ENCODE measurements at regions not wholly inside any gene's neighbourhood (a gene's known extent, or its start where the extent isn't known, plus 50 kb on each side); places are given as distances from the start of the nearest gene placed in this dataset.

GRCh38 chr5:167812871-167813270 lies 478.6 kb upstream of the WWC1 start:
- no peak for DNase-seq

DNA sequence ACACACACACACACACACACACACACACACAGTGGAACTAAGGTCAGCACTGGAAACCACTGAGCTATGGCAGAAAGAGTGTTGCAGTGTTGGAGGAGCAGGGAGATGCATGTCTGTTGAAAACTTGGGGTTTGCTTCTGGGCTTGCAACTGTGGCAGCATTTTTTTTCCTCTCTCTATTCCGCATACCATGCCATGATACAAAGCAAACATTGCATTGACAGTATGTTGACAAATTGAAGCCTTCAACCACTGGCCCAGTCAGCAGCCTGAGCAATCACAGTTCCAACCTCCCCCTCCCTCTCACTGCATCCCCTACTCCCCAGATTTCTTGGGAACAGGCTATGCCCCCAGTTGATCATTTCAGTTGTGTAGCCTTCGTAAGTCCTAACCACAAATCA lies 478.1 kb upstream of the WWC1 start:
- no peak for DNase-seq

GRCh38 chr5:167814040-167814439 lies 477.4 kb upstream of the WWC1 start:
- DNase-seq, result no peak

DNA sequence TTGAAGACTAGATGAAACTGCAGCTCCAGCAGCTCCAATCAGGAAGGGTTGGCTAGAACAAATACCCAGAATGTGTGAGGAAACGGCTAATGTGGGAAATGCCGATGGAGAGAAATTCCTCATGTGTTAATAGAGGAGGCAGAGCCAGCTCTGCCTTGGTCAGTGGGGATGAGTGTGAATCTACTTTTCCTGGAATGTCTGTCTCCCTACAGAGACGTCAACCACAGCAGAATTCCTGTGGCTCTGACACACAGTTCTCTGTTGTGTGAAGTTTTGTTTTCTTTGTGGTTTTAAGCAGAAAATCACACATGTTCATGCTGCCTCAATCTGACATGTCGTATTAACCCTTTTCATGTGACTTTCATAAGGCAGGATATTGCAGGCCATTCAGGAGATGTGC lies 476.6 kb upstream of the WWC1 start:
- no peak for DNase-seq

DNA sequence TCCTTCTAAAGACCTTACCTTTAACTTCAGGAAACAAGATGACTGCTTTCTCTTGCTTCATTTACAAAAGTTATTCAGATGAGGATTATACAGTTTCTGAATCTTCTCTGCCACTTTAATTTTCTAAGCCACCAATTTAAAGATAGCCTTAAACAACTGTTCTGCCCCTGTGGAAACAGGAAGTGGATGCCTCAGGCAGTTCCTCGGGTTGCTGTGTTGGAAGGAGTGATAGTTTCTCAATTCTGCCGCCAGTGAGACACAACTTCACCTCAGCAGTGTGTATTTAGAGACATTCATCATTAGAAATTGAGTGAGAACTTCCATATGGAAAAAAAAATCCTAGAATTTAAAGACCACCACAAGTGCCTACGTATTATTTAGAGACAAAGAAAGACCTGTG lies 475.1 kb upstream of the WWC1 start:
- no peak for DNase-seq

- DNase-seq, result no peak
Observed at GRCh38 chr5:167816864-167817263, 474.6 kb upstream of the WWC1 start.

DNA sequence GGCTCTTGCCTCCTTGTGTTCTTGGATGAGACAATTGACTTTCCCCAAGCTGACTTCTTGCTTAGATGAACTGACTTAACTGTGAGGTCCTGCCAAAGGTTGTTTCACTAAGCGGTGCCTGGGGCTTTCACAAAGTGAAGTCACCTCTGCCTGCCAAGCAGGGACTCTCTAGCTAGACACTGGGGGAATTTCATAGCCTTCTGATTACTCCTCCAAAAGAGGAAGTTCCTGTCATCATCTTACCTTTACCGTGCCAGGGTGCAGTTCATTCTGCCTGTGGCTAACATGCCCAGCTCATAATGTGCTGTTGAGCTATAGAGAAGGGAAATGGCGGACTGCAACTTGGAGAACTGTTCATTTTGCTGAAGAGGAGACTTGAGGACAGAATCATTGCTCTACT lies 472.0 kb upstream of the WWC1 start:
- DNase-seq, result no peak

GRCh38 chr5:167820101-167820990 lies 471.1 kb upstream of the WWC1 start:
- no peak for DNase-seq

DNA sequence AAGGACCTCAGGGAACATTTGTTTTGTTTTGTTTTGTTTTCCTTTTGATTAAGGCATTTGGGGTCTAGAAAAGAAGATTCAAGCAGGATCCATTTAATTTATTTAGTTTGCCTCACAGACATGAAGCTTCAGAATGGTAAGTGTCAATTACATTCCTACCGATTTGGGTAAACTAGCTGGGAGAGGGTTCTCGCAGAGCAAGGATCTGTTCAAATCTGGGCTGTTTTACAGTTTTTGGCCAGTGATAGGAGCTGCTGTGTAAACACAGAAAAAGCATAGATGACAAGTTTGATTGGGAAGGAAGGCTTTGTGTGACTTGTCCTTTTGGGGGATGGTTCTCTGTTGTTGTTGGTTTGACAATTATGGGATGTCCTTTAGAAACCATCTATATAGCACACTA lies 470.3 kb upstream of the WWC1 start:
- no peak for DNase-seq

- no peak for DNase-seq
Observed at GRCh38 chr5:167821669-167822068, 469.8 kb upstream of the WWC1 start.

DNA sequence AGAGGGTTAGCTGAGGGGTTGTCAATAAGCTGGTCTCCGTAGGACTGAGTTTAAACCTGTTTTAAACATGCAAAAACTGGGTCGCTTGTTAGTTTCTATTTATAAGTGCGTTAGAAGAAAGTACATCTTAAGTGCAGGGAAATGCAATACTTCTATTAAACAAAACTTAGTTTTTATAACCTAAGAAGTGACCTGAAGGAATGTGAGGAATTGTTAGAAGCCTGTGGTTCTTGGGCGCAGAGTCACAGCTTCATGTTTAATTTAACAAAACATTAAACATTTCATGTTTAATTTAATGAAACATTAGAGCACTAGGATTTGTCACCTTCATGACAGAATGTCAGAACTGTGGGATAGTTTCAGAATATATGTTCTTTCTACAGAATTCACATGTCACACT lies 469.2 kb upstream of the WWC1 start:
- no peak for DNase-seq

DNA sequence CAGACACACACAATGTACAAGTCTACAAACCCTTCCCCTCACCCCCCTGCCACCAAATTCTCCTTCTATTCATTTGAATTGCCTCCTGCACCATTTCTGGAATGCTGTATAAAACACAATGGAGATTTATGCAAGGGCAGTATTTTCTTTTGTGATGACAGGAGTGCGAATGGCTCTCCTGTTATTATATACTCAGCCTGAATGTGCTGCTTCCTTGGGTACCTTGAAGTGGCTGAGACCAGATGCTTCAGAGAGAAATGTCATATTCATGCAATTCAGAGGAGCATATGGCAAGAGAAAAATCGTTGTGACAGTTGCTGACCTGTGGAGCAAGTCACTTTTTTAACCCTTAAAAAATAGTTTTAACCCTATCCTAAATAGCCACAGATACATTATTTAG lies 468.0 kb upstream of the WWC1 start:
- DNase-seq, result no peak

DNA sequence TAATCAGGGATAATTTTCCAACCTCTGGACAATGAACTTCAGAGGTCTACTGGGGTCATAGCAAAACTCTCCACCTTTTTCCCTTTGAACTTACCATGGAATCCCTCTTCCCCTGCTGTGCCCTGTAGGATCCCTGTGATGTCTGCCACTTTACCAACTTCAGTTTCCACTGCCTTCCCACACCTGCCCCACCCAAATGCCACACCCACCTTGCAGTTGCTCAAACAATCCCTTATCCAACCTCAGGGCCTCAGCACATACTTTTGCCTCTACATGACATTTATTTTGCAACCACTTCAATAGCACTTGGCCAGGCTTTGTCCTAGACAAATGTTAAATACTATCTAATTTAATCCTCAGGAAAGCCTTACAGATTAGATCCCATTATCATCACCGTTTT lies 463.7 kb upstream of the WWC1 start:
- DNase-seq, result no peak

- no peak for DNase-seq
Observed at GRCh38 chr5:167831754-167832504, 459.5 kb upstream of the WWC1 start.

DNA sequence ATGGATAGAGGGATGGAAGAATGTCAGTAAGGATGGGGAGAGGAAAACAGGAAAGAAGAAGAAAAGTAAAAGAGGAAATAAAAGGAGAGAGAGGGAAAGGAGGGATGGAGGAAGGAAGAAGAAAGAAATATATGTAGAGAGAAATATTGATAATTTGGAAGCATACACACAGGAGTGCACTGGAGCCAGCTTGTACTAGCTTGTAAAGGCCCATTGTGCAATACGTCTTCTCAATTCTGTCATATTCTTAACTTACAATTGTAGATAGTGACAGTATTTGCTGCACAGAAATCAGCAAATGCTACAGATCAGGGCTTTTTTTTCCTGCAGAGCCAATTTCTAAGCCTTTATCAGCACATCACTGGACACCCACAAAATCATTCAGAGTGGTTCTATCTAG lies 458.8 kb upstream of the WWC1 start:
- DNase-seq, result no peak

- DNase-seq, result no peak
Observed at GRCh38 chr5:167833456-167833855, 458.0 kb upstream of the WWC1 start.

- no peak for DNase-seq
Observed at GRCh38 chr5:167835146-167835545, 456.3 kb upstream of the WWC1 start.

GRCh38 chr5:167837127-167837526 lies 454.3 kb upstream of the WWC1 start:
- DNase-seq, result no peak

- DNase-seq, result no peak
Observed at GRCh38 chr5:167839065-167839464, 452.4 kb upstream of the WWC1 start.

DNA sequence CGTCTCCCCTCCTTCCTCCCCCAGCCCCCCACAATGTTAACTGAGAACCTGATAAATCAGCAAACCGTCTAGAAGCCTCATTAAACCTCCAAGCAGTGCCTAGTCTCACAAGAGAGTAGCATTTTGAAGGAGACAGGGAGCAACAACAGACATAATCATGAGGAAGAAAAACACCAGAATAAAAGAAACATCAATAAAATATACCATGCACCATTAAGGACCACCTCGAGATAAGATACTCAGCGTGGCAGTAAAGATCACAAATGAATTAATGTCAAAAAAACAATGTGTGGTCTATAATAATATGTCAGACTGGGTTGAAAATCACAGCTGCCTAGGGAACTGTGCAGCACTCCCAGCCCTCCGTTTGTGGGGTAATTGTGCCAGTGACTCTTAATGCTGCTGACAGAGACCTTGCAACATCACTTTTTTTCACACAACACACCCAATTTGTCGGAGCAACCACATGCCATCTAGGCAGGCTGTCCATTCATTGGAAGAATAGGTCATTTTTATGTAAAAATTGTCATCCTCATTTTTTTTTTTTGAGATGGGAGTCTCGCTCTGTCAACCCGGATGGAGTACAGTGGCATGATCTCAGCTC lies 450.8 kb upstream of the WWC1 start:
- no peak for DNase-seq

- DNase-seq, result no peak
Observed at GRCh38 chr5:167843881-167844572, 447.4 kb upstream of the WWC1 start.

GRCh38 chr5:167845952-167846351 lies 445.5 kb upstream of the WWC1 start:
- DNase-seq, result no peak

DNA sequence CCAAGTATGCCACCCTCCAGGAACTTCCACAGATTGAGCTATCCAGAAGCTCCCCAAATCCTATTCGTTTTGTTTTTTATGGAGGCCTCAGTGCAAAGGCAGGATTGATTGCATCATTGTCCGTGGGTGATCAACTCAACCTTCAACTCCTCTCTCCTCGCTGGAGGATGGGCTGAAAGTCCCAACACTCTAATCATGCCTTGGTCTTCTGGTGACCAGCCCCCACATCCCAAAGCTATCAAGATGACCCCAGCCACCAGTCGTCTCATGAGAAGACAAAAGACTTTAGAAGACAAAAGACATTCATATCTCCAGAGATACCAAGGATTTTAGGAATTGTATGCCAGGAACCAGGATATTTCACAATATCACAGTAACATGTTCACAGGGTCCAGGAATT lies 441.6 kb upstream of the WWC1 start:
- no peak for DNase-seq

Data from NCI-H2029 treated with DMSO at 0.1 percent for 48 hours (cell line).